AG10803 (cell line): ENCODE measurements at regions not wholly inside any gene's neighbourhood (a gene's known extent, or its start where the extent isn't known, plus 50 kb on each side); places are given as distances from the start of the nearest gene placed in this dataset.

Experiments used
- DNase-seq: peaks from one replicate; pipeline ENCODE4 v3.0.0; 2010; ENCODE audit warnings: low read depth
- H3K4me3 ChIP-seq: 2 replicates; pipeline ENCODE4 v1.5.1; 2011; ENCODE audit warnings: mild to moderate bottlenecking, low read length, control low read depth
- CTCF ChIP-seq: conservative IDR thresholded peaks from 2 replicates; pipeline ENCODE4 v1.5.1; 2011; ENCODE audit warnings: mild to moderate bottlenecking, low read length, control low read depth, inconsistent platforms

- peak; percentile 9 for DNase-seq
Observed at GRCh38 chr2:188089901-188090300, 201.8 kb upstream of the GULP1 start.

GRCh38 chr2:188091220-188091619 lies 200.5 kb upstream of the GULP1 start:
- DNase-seq, result no peak
- no peak overlapping the region for H3K4me3 ChIP-seq
- TF ChIP-seq CTCF, result no peak

More at GRCh38 chr2:188089901-188090300, 201.8 kb upstream of the GULP1 start:
- H3K4me3 ChIP-seq, result no peak overlapping the region
- TF ChIP-seq CTCF, result no peak

- TF ChIP-seq CTCF, result no peak
- no peak overlapping the region for H3K4me3 ChIP-seq
- no peak for DNase-seq
Observed at GRCh38 chr2:188092734-188093133, 198.9 kb upstream of the GULP1 start.

- no peak for TF ChIP-seq CTCF
- DNase-seq, result no peak
- no peak overlapping the region for H3K4me3 ChIP-seq
Observed at GRCh38 chr2:188096910-188097309, 194.8 kb upstream of the GULP1 start.

GRCh38 chr2:188102881-188103280 lies 188.8 kb upstream of the GULP1 start:
- DNase-seq, result no peak
- H3K4me3 ChIP-seq, result no peak overlapping the region
- no peak for TF ChIP-seq CTCF

GRCh38 chr2:188114014-188114413 lies 177.7 kb upstream of the GULP1 start:
- peak; percentile 33 for DNase-seq
- no peak for TF ChIP-seq CTCF
- H3K4me3 ChIP-seq, result no peak overlapping the region

GRCh38 chr2:188117706-188118105 lies 174.0 kb upstream of the GULP1 start:
- DNase-seq, result no peak

More at GRCh38 chr2:188117706-188118105, 174.0 kb upstream of the GULP1 start:
- no peak overlapping the region for H3K4me3 ChIP-seq
- no peak for TF ChIP-seq CTCF
